ENCODE measurements at regions not wholly inside any gene's neighbourhood (a gene's known extent, or its start where the extent isn't known, plus 50 kb on each side); places are given as distances from the start of the nearest gene placed in this dataset.

DNA sequence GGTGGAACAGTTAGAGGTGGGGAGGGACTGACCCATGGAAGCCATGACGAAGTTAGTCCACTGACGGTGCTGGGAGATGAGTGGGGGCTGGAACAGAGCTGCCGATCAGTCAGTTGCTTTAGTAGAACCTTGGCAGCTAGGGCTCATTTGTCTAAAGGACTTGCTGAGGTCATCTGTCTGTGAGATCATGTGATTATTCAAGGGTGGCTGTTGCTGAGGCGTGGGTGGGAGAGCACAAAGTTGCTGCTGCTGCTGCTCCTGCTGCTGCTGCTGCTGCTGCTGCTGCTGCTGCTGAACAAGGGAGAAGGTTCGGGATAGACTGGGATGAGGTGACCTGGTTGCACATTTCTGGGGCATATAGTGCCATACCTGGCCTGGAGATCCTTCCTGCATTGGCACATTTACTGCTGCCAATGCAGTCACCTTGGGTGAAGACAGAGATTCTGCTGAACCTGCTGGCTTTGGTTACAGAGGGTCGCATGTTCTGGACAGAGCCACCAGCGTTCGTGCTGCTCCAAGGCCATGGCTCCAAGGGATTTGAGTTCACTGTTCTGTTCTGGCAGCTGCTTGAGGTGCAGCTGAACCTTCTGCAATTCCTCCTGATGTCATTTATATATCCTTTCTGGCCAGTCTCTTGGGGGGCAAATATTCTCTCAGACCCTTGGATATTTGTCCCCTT, 840.5 kb downstream of the HACE1 start:
- H3F3A ChIP-seq (ENCODE audit: insufficient read depth, low read length, poor library complexity, severe bottlenecking) = no peaks in the 10 kb centered on the region
- H3K27ac ChIP-seq (ENCODE audit: low read length) = no peak overlapping the region
- H3K4me2 ChIP-seq (ENCODE audit: low read length) = no peak overlapping the region
- no peaks in the 10 kb centered on the region for H3K79me2 ChIP-seq (replicated peaks; ENCODE audit: insufficient read depth, low read length)
- no peaks in the 10 kb centered on the region for H3K9me2 ChIP-seq (ENCODE audit: insufficient read depth, low read length)
- no peaks in the 10 kb centered on the region for H3K36me3 ChIP-seq (ENCODE audit: insufficient read depth, low read length)
- H3K9me3 ChIP-seq (ENCODE audit: low read length) = no peaks in the 10 kb centered on the region
- no peak for TF ChIP-seq EZH2 (IDR thresholded peaks at IDR 0.05; ENCODE audit: borderline replicate concordance, insufficient read depth, low read length, poor library complexity, severe bottlenecking)
- TF ChIP-seq MXI1 (conservative IDR thresholded peaks at IDR 0.05; ENCODE audit: poor library complexity, severe bottlenecking) = no peak
- TF ChIP-seq POLR2AphosphoS5 (IDR thresholded peaks at IDR 0.05) = no peak
- no peak for TF ChIP-seq SMC3 (conservative IDR thresholded peaks at IDR 0.05; ENCODE audit: poor library complexity)
- TF ChIP-seq TAF1 (IDR thresholded peaks at IDR 0.05; ENCODE audit: low read depth) = no peak
- TF ChIP-seq, protein P1, sequence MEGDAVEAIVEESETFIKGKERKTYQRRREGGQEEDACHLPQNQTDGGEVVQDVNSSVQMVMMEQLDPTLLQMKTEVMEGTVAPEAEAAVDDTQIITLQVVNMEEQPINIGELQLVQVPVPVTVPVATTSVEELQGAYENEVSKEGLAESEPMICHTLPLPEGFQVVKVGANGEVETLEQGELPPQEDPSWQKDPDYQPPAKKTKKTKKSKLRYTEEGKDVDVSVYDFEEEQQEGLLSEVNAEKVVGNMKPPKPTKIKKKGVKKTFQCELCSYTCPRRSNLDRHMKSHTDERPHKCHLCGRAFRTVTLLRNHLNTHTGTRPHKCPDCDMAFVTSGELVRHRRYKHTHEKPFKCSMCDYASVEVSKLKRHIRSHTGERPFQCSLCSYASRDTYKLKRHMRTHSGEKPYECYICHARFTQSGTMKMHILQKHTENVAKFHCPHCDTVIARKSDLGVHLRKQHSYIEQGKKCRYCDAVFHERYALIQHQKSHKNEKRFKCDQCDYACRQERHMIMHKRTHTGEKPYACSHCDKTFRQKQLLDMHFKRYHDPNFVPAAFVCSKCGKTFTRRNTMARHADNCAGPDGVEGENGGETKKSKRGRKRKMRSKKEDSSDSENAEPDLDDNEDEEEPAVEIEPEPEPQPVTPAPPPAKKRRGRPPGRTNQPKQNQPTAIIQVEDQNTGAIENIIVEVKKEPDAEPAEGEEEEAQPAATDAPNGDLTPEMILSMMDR (IDR thresholded peaks at IDR 0.05; ENCODE audit: poor library complexity, severe bottlenecking) = no peak
- no peak for TF ChIP-seq EP300 (conservative IDR thresholded peaks at IDR 0.05; ENCODE audit: poor library complexity, severe bottlenecking)
- H3K9ac ChIP-seq (ENCODE audit: low read length) = no peak overlapping the region
- H3K4me3 ChIP-seq (ENCODE audit: low read length) = no peak overlapping the region
- H2AFZ ChIP-seq (ENCODE audit: low read depth, low read length) = no peak overlapping the region
- H3K27me3 ChIP-seq (ENCODE audit: insufficient read depth, low read depth, low read length) = no peaks in the 10 kb centered on the region
- no peaks in the 10 kb centered on the region for H4K20me1 ChIP-seq (ENCODE audit: insufficient read depth)

DNA sequence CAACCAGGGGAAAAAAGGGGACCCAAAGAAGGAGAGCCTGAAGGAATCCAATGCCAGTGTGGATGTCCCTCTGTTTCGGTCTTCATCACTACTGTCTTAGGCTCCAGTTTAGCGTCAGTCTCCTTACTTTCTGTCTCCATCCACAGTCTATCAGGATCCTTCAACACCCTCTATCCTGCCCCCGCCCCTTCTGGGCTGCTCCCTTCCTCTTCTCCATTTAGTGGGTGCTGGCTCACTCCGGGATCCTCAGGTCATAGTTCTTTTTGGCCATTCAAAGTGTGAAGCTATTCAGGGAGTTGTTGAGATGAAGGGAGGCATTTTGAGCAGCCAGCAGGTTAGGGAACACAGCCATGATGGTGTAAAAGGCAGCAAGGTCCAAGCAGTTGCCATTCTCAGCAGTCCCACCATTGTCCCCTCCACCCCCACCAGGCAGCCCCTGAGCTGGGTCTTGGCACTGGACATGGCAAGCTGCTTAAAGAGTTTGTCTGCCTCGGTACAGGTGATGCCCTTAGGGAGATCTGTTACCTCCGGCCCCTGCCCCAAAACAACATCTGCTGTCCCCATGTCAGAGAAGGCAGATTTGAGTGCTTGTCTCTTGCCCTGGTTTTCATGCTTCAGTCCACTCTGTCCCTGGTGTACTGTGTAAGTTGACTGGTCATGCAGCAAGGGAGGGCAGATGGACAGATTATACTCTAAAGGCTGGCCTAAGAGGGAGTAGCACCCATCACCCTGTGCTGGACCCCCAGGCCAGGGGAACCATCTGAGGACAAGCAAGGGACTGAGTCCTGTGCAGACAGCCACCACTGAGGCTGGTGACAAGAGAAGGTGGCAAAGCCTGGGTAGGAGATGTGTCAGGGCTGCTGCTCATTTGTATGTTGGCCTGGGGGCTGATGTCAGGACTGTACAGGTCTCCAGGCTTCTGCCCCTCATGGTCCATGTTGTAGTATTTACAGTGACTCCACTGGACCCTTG, 842.0 kb downstream of the HACE1 start:
- no peaks in the 10 kb centered on the region for H3K79me2 ChIP-seq (replicated peaks; ENCODE audit: insufficient read depth, low read length)
- H3F3A ChIP-seq (ENCODE audit: insufficient read depth, low read length, poor library complexity, severe bottlenecking) = no peaks in the 10 kb centered on the region
- no peaks in the 10 kb centered on the region for H3K36me3 ChIP-seq (ENCODE audit: insufficient read depth, low read length)
- TF ChIP-seq TAF1 (IDR thresholded peaks at IDR 0.05; ENCODE audit: low read depth) (no peak), EP300 (conservative IDR thresholded peaks at IDR 0.05; ENCODE audit: poor library complexity, severe bottlenecking) (no peak), EZH2 (IDR thresholded peaks at IDR 0.05; ENCODE audit: borderline replicate concordance, insufficient read depth, low read length, poor library complexity, severe bottlenecking) (no peak), SMC3 (conservative IDR thresholded peaks at IDR 0.05; ENCODE audit: poor library complexity) (no peak), POLR2AphosphoS5 (IDR thresholded peaks at IDR 0.05) (no peak), RAD21 (conservative IDR thresholded peaks at IDR 0.05) (no peak)
- TF ChIP-seq, protein P2, sequence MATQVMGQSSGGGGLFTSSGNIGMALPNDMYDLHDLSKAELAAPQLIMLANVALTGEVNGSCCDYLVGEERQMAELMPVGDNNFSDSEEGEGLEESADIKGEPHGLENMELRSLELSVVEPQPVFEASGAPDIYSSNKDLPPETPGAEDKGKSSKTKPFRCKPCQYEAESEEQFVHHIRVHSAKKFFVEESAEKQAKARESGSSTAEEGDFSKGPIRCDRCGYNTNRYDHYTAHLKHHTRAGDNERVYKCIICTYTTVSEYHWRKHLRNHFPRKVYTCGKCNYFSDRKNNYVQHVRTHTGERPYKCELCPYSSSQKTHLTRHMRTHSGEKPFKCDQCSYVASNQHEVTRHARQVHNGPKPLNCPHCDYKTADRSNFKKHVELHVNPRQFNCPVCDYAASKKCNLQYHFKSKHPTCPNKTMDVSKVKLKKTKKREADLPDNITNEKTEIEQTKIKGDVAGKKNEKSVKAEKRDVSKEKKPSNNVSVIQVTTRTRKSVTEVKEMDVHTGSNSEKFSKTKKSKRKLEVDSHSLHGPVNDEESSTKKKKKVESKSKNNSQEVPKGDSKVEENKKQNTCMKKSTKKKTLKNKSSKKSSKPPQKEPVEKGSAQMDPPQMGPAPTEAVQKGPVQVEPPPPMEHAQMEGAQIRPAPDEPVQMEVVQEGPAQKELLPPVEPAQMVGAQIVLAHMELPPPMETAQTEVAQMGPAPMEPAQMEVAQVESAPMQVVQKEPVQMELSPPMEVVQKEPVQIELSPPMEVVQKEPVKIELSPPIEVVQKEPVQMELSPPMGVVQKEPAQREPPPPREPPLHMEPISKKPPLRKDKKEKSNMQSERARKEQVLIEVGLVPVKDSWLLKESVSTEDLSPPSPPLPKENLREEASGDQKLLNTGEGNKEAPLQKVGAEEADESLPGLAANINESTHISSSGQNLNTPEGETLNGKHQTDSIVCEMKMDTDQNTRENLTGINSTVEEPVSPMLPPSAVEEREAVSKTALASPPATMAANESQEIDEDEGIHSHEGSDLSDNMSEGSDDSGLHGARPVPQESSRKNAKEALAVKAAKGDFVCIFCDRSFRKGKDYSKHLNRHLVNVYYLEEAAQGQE (IDR thresholded peaks at IDR 0.05; ENCODE audit: borderline replicate concordance) = no peak
- no peaks in the 10 kb centered on the region for H3K27me3 ChIP-seq (ENCODE audit: insufficient read depth, low read depth, low read length)
- H2AFZ ChIP-seq (ENCODE audit: low read depth, low read length) = no peak overlapping the region
- no peak overlapping the region for H3K4me2 ChIP-seq (ENCODE audit: low read length)
- H3K4me3 ChIP-seq (ENCODE audit: low read length) = no peak overlapping the region
- H3K9ac ChIP-seq (ENCODE audit: low read length) = no peak overlapping the region
- no peak overlapping the region for H3K27ac ChIP-seq (ENCODE audit: low read length)
- no peaks in the 10 kb centered on the region for H4K20me1 ChIP-seq (ENCODE audit: insufficient read depth)
- H3K9me2 ChIP-seq (ENCODE audit: insufficient read depth, low read length) = no peaks in the 10 kb centered on the region
- H3K9me3 ChIP-seq (ENCODE audit: low read length) = no peaks in the 10 kb centered on the region
